ENCODE measurements at regions not wholly inside any gene's neighbourhood (a gene's known extent, or its start where the extent isn't known, plus 50 kb on each side); places are given as distances from the start of the nearest gene placed in this dataset.

DNA sequence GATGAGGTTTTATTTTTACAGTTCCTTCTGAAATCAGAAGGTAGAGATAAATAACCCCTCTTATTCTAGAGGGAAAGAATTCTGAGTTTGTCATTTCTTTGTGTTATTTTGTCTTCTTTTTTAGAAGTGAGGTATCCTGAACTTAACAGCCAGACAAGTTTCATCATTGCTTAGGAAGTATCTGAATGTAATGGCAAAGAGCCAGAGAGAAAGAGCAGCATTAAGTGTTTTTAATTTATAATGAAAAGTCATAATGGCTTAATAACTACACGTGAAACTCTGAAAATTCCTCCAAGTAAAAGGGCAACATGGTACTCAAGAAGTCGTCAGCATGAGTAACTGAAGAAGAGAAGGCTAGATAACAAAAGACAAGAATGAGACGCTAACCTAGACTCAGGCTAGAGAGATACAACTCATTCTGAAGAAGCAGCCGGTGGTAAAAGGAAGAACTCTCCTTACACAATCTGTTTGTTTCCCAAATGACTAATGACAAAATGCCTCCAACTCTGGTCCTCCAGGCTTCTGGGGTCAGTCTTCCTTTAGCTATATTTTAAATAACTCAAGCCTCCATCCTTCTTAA is 116.2 kb upstream of the NECTIN3 start:
- WGBS, 2 donors, result 59 to 64% methylated on average over 4 of the region's 4 CpGs
- ATAC-seq (ENCODE audit: low FRiP score in 2 of 2) (no peak), DNase-seq (no peak)
- Histone ChIP-seq H3K4me1 (no peaks in the 10 kb centered on the region), H3K9me3 (peaks cover 0 to 6% (median 1%) of the 10 kb centered on the region in 4 donors), H3K27ac (no peak overlapping the region), H3K27me3 (no peaks in the 10 kb centered on the region), H3K36me3 (no peaks in the 10 kb centered on the region), H3K4me3 (no peak overlapping the region)
- TF ChIP-seq POLR2AphosphoS5 (IDR thresholded peaks at IDR 0.05) (no peak), CTCF (IDR thresholded peaks at IDR 0.05) (no peak), POLR2A (IDR thresholded peaks at IDR 0.05) (no peak), EP300 (IDR thresholded peaks at IDR 0.05) (no peak)

- no peak for DNase-seq
- TF ChIP-seq CTCF (IDR thresholded peaks at IDR 0.05), result no peak
- Histone ChIP-seq H3K4me1 (no peaks in the 10 kb centered on the region), H3K27ac (no peak overlapping the region), H3K36me3 (no peaks in the 10 kb centered on the region), H3K4me3 (no peak overlapping the region), H3K9me3 (peaks cover 0 to 5% (median 0%) of the 10 kb centered on the region in 4 donors), H3K27me3 (no peaks in the 10 kb centered on the region)
- no peak for ATAC-seq (ENCODE audit: low FRiP score in 2 of 2)
- WGBS, 2 donors, result 90 to 95% methylated on average over 3 of the region's 3 CpGs
Observed at GRCh38 chr3:110956081-110956480, 115.5 kb upstream of the NECTIN3 start.

DNA sequence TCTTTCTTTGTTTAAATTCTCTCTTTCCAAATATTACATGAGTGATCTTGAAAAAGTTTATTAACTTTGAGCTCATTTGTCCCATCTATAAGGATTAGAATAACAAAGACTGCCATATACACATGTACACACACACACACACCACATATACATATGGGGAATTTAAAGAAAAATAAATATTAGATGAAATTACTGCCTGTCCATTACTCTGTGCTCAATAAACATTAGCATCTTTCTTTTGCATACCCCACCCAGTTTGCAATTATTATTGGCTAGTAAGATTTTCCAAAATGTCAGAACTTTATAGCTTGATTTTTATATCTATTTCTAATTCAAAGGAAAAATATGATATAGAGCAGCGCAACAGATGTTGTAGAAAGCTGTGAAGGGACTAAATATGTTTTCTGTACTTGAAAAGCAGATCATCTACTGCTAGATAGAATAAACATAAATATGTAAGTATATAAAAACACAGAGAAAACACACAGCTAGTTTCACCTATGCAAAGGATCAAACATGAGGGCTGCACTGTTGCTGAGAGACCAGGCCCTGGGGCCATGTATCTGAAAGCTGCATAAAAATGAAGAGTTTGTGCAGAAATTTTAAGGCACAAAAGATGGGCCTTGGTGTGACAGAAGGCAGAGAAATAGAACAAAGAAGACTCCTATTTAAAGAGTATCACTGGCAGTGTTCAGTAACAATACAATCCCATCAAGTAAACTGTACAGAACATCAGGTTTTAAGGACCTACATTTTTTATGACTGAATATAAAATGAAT is 114.2 kb upstream of the NECTIN3 start:
- Histone ChIP-seq H3K27ac (no peak overlapping the region), H3K4me1 (no peaks in the 10 kb centered on the region), H3K4me3 (no peak overlapping the region), H3K27me3 (no peaks in the 10 kb centered on the region), H3K9me3 (no peaks in the 10 kb centered on the region), H3K36me3 (no peaks in the 10 kb centered on the region)
- ATAC-seq (ENCODE audit: low FRiP score in 2 of 2) (no peak), DNase-seq (no peak)
- 90 to 91% methylated on average over 1 of the region's 1 CpG for WGBS, 2 donors
- TF ChIP-seq POLR2AphosphoS5 (IDR thresholded peaks at IDR 0.05) (no peak), CTCF (IDR thresholded peaks at IDR 0.05) (no peak), POLR2A (IDR thresholded peaks at IDR 0.05) (no peak), EP300 (IDR thresholded peaks at IDR 0.05) (no peak)

DNA sequence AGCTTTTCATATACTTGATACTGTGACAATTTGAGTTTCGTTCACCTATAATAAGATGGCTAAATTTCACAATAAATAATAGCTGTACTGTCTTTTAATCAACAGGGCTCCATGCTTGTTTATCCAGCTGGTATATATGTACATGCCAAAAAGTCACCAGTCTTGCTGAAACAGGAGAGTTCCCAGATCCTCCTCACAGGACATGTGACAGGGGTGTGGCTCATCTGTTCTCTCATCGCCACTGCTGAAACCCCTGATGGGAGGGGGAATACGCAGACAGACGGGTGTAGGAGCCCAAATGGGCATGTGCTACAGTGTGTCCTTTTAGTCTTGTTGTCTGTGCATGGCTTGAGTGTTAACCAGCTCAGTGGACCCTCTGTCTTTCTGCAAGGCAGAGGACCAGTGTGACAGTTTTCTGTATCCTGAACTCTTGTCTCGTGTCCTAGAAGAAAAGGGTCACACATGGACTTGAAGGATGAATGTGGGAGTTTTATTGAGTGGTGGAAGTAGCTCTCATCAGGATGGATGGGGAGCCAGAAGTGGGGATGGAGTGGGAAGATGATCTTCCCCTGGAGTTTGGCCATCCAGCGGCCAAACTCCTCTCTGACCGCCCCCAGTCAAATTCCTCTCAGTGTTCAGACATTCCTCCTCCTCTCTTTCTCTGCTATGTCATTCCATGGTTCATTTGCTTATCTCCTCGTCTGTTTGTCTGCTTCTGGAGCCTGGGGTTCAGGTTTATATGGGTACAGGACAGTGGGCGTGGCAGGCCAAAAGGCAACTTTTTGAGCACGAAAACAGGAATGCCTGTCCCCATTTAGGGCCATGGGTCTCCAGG is 113.1 kb upstream of the NECTIN3 start:
- TF ChIP-seq CTCF (IDR thresholded peaks at IDR 0.05) (no peak), POLR2AphosphoS5 (IDR thresholded peaks at IDR 0.05) (no peak), EP300 (IDR thresholded peaks at IDR 0.05) (no peak), POLR2A (IDR thresholded peaks at IDR 0.05) (no peak)
- no peaks in the 10 kb centered on the region for H3K4me1 ChIP-seq
- no peak overlapping the region for H3K4me3 ChIP-seq
- H3K27ac ChIP-seq, result no peak overlapping the region
- no peaks in the 10 kb centered on the region for H3K36me3 ChIP-seq
- H3K9me3 ChIP-seq, result no peaks in the 10 kb centered on the region
- ATAC-seq (ENCODE audit: low FRiP score in 2 of 2), result no peak
- no peaks in the 10 kb centered on the region for H3K27me3 ChIP-seq
- 86 to 93% methylated on average over 9 of the region's 10 CpGs for WGBS, 2 donors
- no peak for DNase-seq
